ENCODE measurements at regions not wholly inside any gene's neighbourhood (a gene's known extent, or its start where the extent isn't known, plus 50 kb on each side); places are given as distances from the start of the nearest gene placed in this dataset.

DNA sequence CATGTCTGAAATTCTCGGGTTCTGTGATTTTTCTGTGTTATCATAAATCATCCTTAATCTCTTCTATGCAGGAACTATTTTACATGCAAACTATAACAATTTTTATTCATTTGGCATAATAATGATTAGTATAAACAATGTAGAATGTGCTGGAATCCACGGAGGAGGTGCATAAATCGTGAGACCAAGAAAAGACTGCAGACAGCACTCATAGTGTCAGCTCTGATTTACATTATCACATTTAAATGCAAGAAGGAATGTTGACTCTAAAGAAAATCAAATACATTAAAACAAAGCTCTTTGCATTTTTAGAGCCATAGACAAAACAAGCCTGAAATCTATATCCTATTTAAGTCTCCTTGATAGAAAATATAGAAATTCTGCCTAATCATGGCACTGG, 501.7 kb upstream of the STXBP6 start:
- intact Hi-C loops (cut with DNase I; ENCODE audit: low total_unique reads) = no loop called here
- no peak for DNase-seq (ENCODE audit: low spot score in 2 of 2)
- 35 to 44% methylated on average over 3 of the region's 3 CpGs for WGBS, 2 donors
- TF ChIP-seq POLR2A (IDR thresholded peaks at IDR 0.05) = no peak
- TF ChIP-seq, protein P1, sequence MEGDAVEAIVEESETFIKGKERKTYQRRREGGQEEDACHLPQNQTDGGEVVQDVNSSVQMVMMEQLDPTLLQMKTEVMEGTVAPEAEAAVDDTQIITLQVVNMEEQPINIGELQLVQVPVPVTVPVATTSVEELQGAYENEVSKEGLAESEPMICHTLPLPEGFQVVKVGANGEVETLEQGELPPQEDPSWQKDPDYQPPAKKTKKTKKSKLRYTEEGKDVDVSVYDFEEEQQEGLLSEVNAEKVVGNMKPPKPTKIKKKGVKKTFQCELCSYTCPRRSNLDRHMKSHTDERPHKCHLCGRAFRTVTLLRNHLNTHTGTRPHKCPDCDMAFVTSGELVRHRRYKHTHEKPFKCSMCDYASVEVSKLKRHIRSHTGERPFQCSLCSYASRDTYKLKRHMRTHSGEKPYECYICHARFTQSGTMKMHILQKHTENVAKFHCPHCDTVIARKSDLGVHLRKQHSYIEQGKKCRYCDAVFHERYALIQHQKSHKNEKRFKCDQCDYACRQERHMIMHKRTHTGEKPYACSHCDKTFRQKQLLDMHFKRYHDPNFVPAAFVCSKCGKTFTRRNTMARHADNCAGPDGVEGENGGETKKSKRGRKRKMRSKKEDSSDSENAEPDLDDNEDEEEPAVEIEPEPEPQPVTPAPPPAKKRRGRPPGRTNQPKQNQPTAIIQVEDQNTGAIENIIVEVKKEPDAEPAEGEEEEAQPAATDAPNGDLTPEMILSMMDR (IDR thresholded peaks at IDR 0.05) = no peak
- no peak overlapping the region for H3K4me3 ChIP-seq (ENCODE audit: low read depth, poor library complexity, severe bottlenecking)

DNA sequence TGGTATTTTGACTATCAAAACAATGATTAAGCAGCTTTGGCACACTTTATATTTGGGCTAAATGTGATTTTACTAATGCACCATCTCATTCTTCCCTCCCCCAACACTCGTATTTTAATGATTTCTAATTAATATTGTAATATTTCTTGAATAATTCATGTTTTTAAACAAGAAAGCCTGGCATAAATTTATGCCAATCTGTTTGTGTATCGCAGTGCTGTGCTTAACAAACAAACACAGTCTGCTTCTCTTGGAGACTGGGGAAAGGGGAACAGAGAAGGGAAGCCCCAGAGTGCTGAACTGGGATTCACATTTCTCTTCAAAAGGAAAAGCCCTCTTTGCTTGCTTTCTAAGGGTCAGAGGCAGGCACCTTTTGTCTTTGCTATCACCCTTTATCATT, 496.9 kb upstream of the STXBP6 start:
- intact Hi-C loops (cut with DNase I; ENCODE audit: low total_unique reads) = no loop called here
- WGBS, 2 donors = 64 to 77% methylated on average over 2 of the region's 2 CpGs
- DNase-seq (ENCODE audit: low spot score in 2 of 2) = no peak
- no peak overlapping the region for H3K4me3 ChIP-seq (ENCODE audit: low read depth, poor library complexity, severe bottlenecking)
- TF ChIP-seq, protein P1 (IDR thresholded peaks at IDR 0.05) = no peak
- TF ChIP-seq POLR2A (IDR thresholded peaks at IDR 0.05) = no peak

GRCh38 chr14:25537846-25538455, 488.0 kb upstream of the STXBP6 start:
- DNase-seq (ENCODE audit: low spot score in 2 of 2) = no peak
- H3K4me3 ChIP-seq (ENCODE audit: low read depth, poor library complexity, severe bottlenecking) = no peak overlapping the region
- TF ChIP-seq, protein P1 (IDR thresholded peaks at IDR 0.05) = no peak
- TF ChIP-seq POLR2A (IDR thresholded peaks at IDR 0.05) = no peak
- intact Hi-C loops (cut with DNase I; ENCODE audit: low total_unique reads) = no loop called here
- WGBS, 2 donors = 65 to 71% methylated on average over 2 of the region's 2 CpGs

DNA sequence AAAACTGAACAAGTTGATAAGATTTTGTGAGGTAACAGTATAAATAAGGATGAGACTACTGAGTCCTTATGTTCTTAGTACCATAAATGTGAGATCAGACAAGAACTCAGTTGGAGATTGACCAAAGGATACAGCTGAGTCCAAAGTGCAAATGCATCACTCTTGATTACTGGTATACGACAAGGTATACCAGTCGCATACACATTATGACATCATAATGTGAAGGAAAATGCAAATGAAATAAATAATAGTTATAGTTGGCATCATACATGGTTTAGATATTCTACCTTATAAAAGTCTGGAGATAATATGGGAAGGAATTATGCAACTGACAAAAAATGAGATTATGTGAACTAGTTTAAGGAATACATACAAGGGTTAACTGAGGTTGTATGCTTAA, 476.3 kb upstream of the STXBP6 start:
- H3K4me3 ChIP-seq (ENCODE audit: low read depth, poor library complexity, severe bottlenecking) = no peak overlapping the region
- no peak for DNase-seq (ENCODE audit: low spot score in 2 of 2)
- intact Hi-C loops (cut with DNase I; ENCODE audit: low total_unique reads) = no loop called here
- no peak for TF ChIP-seq POLR2A (IDR thresholded peaks at IDR 0.05)
- TF ChIP-seq, protein P1 (IDR thresholded peaks at IDR 0.05) = no peak
- 96 to 97% methylated on average over 2 of the region's 2 CpGs for WGBS, 2 donors

DNA sequence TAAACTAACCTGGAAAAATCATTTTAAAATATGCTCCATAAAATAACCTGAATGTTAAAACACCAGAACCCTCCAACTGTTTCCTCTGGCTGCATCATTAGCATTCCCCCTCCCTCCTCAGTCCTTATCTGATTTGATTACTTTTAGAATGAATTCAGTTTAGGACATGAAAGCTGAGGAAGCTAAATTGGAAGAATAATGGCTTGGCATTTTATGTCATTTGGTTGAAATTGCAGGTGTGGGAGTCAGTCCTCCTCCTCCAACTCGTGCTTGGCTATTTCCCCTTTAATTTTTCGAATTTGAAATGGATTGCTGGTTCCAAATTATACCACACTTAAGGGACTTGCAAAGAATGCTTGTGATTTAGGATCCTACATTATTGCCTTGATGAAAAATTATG, 473.0 kb upstream of the STXBP6 start:
- no peak overlapping the region for H3K4me3 ChIP-seq (ENCODE audit: low read depth, poor library complexity, severe bottlenecking)
- intact Hi-C loops (cut with DNase I; ENCODE audit: low total_unique reads) = no loop called here
- 39 to 43% methylated on average over 2 of the region's 2 CpGs for WGBS, 2 donors
- no peak for TF ChIP-seq POLR2A (IDR thresholded peaks at IDR 0.05)
- TF ChIP-seq, protein P1 (IDR thresholded peaks at IDR 0.05) = no peak
- DNase-seq (ENCODE audit: low spot score in 2 of 2) = no peak

- intact Hi-C loops (cut with DNase I; ENCODE audit: low total_unique reads) = no loop called here
- WGBS, 2 donors = 84 to 87% methylated on average over 6 of the region's 6 CpGs
- H3K4me3 ChIP-seq (ENCODE audit: low read depth, poor library complexity, severe bottlenecking) = no peak overlapping the region
- DNase-seq (ENCODE audit: low spot score in 2 of 2) = no peak
- TF ChIP-seq, protein P1 (IDR thresholded peaks at IDR 0.05) = no peak
- TF ChIP-seq POLR2A (IDR thresholded peaks at IDR 0.05) = no peak
These were observed 472.2 kb upstream of the STXBP6 start for GRCh38 chr14:25522116-25522515.

Measured in lower leg skin (tissue), 4 donors.